ENCODE measurements at regions not wholly inside any gene's neighbourhood (a gene's known extent, or its start where the extent isn't known, plus 50 kb on each side); places are given as distances from the start of the nearest gene placed in this dataset.
A peak's percentile ranks its signal among the peaks of the same experiment; 100 is the strongest.

GRCh38 chr4:82136161-82136801 is 237.5 kb downstream of the HNRNPD start:
- Mint-ChIP-seq H3K4me1 (no peaks in the 10 kb centered on the region), H3K27ac (no peak overlapping the region), H3K4me3 (no peak overlapping the region), H3K27me3 (ENCODE audit: insufficient read depth, low read depth) (peaks cover 3% of the 10 kb centered on the region), H3K36me3 (no peaks in the 10 kb centered on the region), H3K9me3 (no peaks in the 10 kb centered on the region)
- Histone ChIP-seq H3K27ac (no peak overlapping the region), H3K4me2 (no peak overlapping the region), H3K9ac (no peak overlapping the region), H3K9me3 (ENCODE audit: low read depth) (no peaks in the 10 kb centered on the region), H3K27me3 (no peaks in the 10 kb centered on the region), H3K79me2 (ENCODE audit: low read depth) (no peaks in the 10 kb centered on the region), H4K20me1 (ENCODE audit: low read depth) (no peaks in the 10 kb centered on the region), H3K4me3 (no peak overlapping the region), H2AFZ (replicated peaks) (no peak overlapping the region), H3K4me1 (no peaks in the 10 kb centered on the region), H3F3A (ENCODE audit: low read depth) (no peaks in the 10 kb centered on the region), H3K36me3 (no peaks in the 10 kb centered on the region)
- no peak for TF ChIP-seq EZH2phosphoT487 (IDR thresholded peaks at IDR 0.05)
- no peak for TF ChIP-seq EZH2 (IDR thresholded peaks at IDR 0.05)
- no peak for TF ChIP-seq CTCF (IDR thresholded peaks at IDR 0.05)
- no peak for DNase-seq (ENCODE audit: low spot score)

GRCh38 chr4:82128355-82128754 is 245.4 kb downstream of the HNRNPD start:
- no peak overlapping the region for H3K27ac Mint-ChIP-seq
- no peaks in the 10 kb centered on the region for H3K9me3 Mint-ChIP-seq
- Histone ChIP-seq H3K79me2 (ENCODE audit: low read depth) (no peaks in the 10 kb centered on the region), H3K9ac (no peak overlapping the region), H2AFZ (replicated peaks) (peak overlapping the region; percentile 57), H4K20me1 (ENCODE audit: low read depth) (no peaks in the 10 kb centered on the region), H3K27me3 (no peaks in the 10 kb centered on the region), H3K4me1 (no peaks in the 10 kb centered on the region), H3K4me3 (no peak overlapping the region), H3K9me3 (ENCODE audit: low read depth) (no peaks in the 10 kb centered on the region), H3K4me2 (no peak overlapping the region), H3F3A (ENCODE audit: low read depth) (no peaks in the 10 kb centered on the region), H3K36me3 (no peaks in the 10 kb centered on the region), H3K27ac (no peak overlapping the region)
- H3K36me3 Mint-ChIP-seq: no peaks in the 10 kb centered on the region
- TF ChIP-seq CTCF (IDR thresholded peaks at IDR 0.05): no peak
- TF ChIP-seq EZH2 (IDR thresholded peaks at IDR 0.05): no peak
- TF ChIP-seq EZH2phosphoT487 (IDR thresholded peaks at IDR 0.05): no peak
- no peaks in the 10 kb centered on the region for H3K4me1 Mint-ChIP-seq
- no peak overlapping the region for H3K4me3 Mint-ChIP-seq
- H3K27me3 Mint-ChIP-seq (ENCODE audit: insufficient read depth, low read depth): peaks cover 4% of the 10 kb centered on the region
- DNase-seq (ENCODE audit: low spot score): no peak

- Histone ChIP-seq H3K9me3 (ENCODE audit: low read depth) (no peaks in the 10 kb centered on the region), H3K27me3 (no peaks in the 10 kb centered on the region), H3K4me1 (no peaks in the 10 kb centered on the region), H3F3A (ENCODE audit: low read depth) (no peaks in the 10 kb centered on the region), H3K4me2 (no peak overlapping the region), H3K9ac (no peak overlapping the region), H3K4me3 (no peak overlapping the region), H2AFZ (replicated peaks) (no peak overlapping the region), H4K20me1 (ENCODE audit: low read depth) (no peaks in the 10 kb centered on the region), H3K27ac (no peak overlapping the region), H3K79me2 (ENCODE audit: low read depth) (no peaks in the 10 kb centered on the region), H3K36me3 (no peaks in the 10 kb centered on the region)
- Mint-ChIP-seq H3K4me3 (no peak overlapping the region), H3K36me3 (no peaks in the 10 kb centered on the region), H3K9me3 (no peaks in the 10 kb centered on the region), H3K27ac (no peak overlapping the region), H3K27me3 (ENCODE audit: insufficient read depth, low read depth) (peaks cover 4% of the 10 kb centered on the region), H3K4me1 (no peaks in the 10 kb centered on the region)
- TF ChIP-seq EZH2 (IDR thresholded peaks at IDR 0.05) (no peak), EZH2phosphoT487 (IDR thresholded peaks at IDR 0.05) (no peak), CTCF (IDR thresholded peaks at IDR 0.05) (no peak)
- no peak for DNase-seq (ENCODE audit: low spot score)
Observed at GRCh38 chr4:82126512-82127040, 247.2 kb downstream of the HNRNPD start.

Measured in neural progenitor cell (in vitro differentiated cells).